ENCODE measurements at regions not wholly inside any gene's neighbourhood (a gene's known extent, or its start where the extent isn't known, plus 50 kb on each side); places are given as distances from the start of the nearest gene placed in this dataset.

DNA sequence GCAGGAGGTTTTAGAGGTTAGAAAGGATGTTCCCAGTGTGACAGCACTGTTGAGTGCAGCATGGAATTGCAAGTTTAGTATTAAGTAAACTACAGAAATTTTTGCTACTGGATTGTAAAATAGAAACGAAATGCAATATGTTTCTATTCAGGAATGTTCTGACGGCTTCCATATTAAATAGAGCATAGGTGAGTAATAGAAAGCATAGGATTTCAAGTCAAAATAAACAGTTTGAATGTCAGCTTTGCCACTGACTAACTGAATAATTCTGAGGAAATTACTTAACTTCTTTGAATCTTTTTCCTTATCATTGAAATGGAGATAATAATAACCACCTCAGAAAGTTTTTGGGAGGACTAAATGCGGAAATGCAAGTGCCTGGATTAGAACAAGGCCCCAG is 331.9 kb upstream of the GK2 start:
- TF ChIP-seq POLR2A (IDR thresholded peaks at IDR 0.05) (no peak), CTCF (IDR thresholded peaks at IDR 0.05) (no peak), POLR2AphosphoS5 (IDR thresholded peaks at IDR 0.05) (no peak)
